Choroid plexus epithelial cell (primary cell): ENCODE measurements at regions not wholly inside any gene's neighbourhood (a gene's known extent, or its start where the extent isn't known, plus 50 kb on each side); places are given as distances from the start of the nearest gene placed in this dataset.

Experiments
- DNase-seq: peaks from one replicate; pipeline ENCODE4 v3.0.0-alpha.2; 2010; ENCODE audit warnings: low read depth
- H3K4me3 ChIP-seq: 2 replicates; pipeline ENCODE4 v1.5.1; 2011; ENCODE audit warnings: low read depth, mild to moderate bottlenecking, control low read depth, low read length, moderate library complexity
- TF ChIP-seq, protein P1 (sequence below): conservative IDR thresholded peaks from 2 replicates; pipeline ENCODE4 v1.5.1; 2011; ENCODE audit warnings: low read depth, mild to moderate bottlenecking, control low read depth, inconsistent platforms, low read length, moderate library complexity

DNA sequence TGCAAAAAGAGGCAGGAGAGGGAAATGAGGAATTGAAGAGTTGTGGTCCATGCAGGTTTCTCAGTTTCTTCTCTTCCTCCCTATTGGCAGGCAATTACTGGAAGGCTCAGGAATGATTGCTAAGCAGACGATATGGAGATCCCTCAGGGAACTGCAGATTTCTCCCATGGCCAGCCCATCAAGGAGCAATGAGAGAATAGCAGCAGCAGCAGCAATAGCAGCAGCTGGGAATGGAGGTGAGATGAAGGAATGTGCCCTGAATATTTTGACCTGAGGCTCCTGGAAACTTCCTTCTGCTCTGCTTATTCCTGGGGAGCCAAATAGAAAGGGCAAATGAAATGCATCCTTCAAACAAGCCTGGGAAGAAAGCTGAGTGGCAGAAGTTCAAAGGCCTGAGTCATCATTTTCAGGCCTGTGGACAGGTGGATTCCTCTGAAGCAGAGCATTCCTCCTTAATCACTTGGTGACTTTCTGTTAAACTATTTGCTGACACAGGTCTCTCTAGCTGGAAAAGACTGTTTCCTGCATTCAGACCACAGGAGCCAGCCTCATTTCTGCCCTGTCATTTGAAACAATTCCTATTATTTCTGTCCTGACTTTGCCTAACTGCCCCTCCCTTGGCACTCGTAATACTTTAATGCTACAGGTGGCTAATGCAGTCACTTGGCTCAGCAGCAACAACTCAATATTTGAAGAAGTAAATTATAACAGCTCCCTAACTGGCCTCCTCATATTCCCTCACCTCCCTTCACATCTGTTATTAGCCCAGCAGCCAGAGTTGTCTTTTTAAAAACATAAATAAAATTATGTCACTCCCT, 146.9 kb upstream of the GADL1 start:
- peak; percentile 81 for DNase-seq
- H3K4me3 ChIP-seq: no peak overlapping the region
- TF ChIP-seq, protein P1, sequence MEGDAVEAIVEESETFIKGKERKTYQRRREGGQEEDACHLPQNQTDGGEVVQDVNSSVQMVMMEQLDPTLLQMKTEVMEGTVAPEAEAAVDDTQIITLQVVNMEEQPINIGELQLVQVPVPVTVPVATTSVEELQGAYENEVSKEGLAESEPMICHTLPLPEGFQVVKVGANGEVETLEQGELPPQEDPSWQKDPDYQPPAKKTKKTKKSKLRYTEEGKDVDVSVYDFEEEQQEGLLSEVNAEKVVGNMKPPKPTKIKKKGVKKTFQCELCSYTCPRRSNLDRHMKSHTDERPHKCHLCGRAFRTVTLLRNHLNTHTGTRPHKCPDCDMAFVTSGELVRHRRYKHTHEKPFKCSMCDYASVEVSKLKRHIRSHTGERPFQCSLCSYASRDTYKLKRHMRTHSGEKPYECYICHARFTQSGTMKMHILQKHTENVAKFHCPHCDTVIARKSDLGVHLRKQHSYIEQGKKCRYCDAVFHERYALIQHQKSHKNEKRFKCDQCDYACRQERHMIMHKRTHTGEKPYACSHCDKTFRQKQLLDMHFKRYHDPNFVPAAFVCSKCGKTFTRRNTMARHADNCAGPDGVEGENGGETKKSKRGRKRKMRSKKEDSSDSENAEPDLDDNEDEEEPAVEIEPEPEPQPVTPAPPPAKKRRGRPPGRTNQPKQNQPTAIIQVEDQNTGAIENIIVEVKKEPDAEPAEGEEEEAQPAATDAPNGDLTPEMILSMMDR: no peak

DNA sequence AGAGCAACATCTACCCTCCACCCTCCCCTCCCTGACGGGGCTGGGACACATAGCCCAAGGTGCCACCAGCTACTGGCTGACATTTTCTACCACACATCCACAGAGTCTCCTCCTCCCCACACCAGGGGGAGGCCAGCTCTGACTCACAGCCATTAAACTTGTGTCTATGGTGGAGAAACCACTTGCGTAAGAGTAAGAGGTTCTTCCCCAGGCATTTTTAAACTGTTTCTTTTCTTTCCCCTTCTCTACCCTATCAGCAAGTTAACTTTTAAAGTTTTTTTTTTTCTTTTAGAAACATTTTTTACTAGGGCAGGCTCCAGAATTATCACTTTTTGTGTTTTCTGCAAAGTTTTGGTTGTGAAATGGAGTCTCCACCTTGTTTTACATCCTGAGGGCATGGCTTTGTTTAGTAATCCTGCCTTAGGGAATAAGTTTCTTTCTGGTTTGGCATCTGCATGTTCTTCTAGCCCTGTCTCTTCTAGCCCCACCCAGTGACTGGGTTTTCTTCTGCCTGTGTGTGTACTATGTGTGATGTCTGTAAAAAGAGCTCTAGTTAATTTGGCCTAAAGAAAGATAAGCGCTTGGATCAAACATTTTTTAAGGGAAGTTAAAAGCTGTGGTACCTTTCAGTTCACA, 148.8 kb upstream of the GADL1 start:
- H3K4me3 ChIP-seq: no peak overlapping the region
- TF ChIP-seq, protein P1: no peak
- peak; percentile 13 for DNase-seq

DNA sequence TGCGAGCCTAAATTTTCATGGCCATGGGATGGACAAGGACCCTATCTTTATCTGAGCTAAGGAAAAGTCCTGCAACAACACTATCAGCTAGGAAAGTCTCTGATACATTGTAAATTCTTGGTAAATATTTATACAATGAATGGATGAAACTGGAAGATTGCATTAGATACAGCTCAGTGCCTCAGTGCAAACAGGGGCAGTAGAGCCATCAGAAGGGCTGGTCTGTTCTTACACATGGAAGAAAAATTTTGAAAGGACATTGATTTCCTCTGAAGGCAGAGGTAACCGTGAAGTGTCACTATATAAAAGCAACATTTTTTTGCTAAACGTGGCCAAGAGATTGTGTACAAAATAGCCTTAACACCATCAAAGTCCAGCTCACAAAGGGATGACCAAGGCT, 153.2 kb upstream of the GADL1 start:
- TF ChIP-seq, protein P1: no peak
- DNase-seq: no peak
- H3K4me3 ChIP-seq: no peak overlapping the region

DNA sequence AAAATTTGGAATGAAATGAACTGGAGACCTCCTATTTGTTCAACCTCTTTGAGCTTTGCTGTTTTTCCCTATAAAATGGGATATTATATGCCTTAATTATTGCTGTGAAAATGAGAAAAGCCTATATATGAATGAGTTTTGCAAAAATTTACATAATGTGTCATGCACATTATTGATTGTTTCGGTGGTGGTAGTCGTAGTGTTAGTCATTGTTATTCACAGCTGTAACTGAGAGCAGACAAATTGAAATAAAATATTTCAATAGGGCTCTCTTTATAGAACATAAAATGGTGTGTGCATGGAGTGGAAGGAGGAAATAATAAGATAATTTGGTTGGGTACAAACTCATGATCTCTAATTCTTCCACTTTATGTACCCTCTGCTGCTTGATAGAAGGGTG, 153.7 kb upstream of the GADL1 start:
- no peak for DNase-seq
- TF ChIP-seq, protein P1: no peak
- H3K4me3 ChIP-seq: no peak overlapping the region

DNA sequence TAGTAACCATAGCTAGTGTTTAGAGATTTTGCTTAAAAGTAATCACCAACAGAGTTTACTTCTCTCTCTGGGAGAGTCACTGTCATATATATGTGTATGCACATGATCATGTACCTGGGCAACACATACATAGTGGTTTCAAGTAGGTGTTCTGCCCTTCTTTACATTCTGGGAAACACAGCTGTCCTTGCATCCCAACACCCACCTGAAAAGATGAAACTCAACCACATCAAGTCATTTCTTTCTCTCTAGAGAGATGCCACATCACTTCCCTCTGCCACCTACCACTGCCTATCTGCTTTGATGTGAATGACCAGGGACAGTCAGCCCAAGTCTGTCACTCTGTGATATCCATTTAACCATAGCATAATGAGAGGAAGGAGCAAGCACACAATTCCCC, 155.8 kb upstream of the GADL1 start:
- no peak overlapping the region for H3K4me3 ChIP-seq
- TF ChIP-seq, protein P1: no peak
- no peak for DNase-seq

DNA sequence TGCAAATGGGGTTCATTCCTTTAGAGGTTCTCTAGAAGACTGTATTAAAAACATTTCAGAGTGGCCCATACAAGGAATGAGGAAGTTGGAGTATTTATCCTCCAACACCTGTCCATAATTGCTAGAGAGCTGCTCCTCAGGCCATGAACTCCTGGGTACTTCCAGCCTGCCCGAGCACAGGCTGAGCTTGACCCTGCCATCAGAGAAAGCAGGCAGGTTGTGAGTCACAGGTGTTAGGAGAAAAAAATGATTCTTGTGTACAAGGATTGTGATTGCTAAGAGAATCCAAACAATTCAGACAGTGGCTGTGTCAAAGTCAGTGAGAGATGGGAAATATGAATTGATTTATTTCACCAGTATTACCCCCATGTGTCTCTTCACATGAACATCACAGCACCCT, 156.8 kb upstream of the GADL1 start:
- TF ChIP-seq, protein P1: no peak
- H3K4me3 ChIP-seq: no peak overlapping the region
- DNase-seq: no peak
